Left colon (tissue), 2 donors: ENCODE measurements at regions not wholly inside any gene's neighbourhood (a gene's known extent, or its start where the extent isn't known, plus 50 kb on each side); places are given as distances from the start of the nearest gene placed in this dataset.
A peak's percentile ranks its signal among the peaks of the same experiment; 100 is the strongest.

Source experiments
- ATAC-seq: fragments of 200-7000 bp; cut with Tn5 transposase; one replicate; pipeline ENCODE4 v1.9.1; 2020; ENCODE audit warnings: mild to moderate bottlenecking, moderate library complexity
- DNase-seq, 2 donors: peaks; one replicate each; pipeline ENCODE4 v3.0.0-alpha.2; 2020
- intact Hi-C, 2 donors: fragments of 100-400 bp; cut with DNase I in 1 of 2; cut with micrococcal nuclease in 1 of 2; formaldehyde crosslinking; loops; one replicate each; pipeline versions ENCODE4 v1.11.2 to v1.14.0; 2022; cut with DNase I, micrococcal nuclease
- donor health status: DM: no; HTN: no; CAD: no.
- donor health status: DM: yes; HTN: yes; CAD: no.

DNA sequence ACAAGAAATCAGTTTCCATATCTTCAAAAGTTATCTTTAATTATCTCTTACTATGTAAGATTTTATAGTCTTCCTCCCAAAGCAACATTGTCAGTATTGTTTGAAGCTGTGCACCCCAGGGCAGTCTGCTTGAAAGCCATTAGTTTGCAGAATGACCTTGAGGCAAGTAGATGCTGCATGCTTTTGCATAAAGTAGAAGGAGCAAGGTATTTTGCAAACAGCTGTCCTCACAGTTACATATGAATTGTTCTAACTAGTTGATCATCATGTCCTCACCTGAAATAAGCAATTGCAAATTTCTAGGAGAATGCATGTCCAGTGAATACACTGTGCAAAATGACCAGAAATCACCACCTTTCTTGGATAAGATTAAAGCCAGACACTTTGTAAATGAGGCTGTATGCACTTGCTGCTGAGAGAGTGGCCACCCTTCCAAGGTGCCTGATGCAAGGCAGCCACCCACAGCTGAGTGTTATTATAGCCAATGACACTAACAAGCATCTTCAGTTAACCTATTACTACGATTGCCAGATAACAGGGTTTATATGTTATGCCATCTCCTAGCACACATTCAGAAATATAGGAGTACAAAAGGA is 730.0 kb upstream of the TMEM132C start:
- intact Hi-C loops, result no loop called here
- DNase-seq (no peak), ATAC-seq (no peak)

DNA sequence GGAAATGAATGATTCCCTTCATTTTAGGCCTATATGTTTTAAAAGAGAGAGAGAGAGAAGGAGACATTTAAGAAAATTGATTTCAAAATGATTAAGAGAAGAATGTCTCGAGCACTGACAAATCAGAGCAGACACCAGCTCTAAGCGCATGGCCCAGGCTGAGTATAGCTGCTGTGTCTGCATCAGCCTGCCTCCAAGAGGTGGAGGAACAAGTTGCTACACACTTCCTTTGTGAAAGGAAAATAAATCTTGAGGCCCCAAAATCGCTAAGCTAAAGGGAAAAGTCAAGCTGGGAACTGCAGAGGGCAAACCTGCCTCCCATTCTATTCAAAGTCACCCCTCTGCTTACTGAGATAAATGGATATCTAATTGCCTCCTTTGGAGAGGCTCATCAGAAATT is 728.7 kb upstream of the TMEM132C start:
- ATAC-seq, result no peak
- no peak for DNase-seq
- intact Hi-C loops, result no loop called here

DNA sequence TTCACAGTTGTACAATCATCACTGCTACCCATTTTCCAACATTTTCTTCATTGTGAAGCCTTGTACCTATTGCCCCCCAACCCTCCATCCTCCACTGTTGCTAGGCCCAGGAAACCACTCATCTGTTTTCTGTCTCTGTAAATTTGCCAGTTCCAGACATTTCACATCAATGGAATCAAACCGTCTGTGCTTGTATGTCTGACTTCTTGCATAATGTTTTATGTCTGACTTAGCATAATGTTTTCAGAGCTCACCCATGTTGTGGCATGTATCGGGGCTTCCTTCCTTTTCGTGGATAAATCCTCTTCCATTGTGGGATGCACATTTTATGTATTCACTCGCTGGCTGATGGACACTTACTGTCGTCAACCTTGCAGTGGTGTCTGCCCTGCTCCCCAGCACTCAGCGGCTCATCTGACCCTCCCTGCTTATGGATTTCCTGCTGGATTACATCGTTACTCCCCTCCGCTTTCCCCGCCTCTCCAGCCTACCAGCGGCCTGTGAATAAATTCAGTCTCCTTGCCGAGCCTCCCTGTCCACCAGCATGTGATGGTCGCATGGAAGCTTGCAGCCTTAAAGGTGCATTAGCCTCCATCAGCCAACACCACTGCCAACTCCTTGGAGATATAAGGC is 727.6 kb upstream of the TMEM132C start:
- no peak for DNase-seq
- intact Hi-C loops, result no loop called here
- ATAC-seq, result no peak

DNA sequence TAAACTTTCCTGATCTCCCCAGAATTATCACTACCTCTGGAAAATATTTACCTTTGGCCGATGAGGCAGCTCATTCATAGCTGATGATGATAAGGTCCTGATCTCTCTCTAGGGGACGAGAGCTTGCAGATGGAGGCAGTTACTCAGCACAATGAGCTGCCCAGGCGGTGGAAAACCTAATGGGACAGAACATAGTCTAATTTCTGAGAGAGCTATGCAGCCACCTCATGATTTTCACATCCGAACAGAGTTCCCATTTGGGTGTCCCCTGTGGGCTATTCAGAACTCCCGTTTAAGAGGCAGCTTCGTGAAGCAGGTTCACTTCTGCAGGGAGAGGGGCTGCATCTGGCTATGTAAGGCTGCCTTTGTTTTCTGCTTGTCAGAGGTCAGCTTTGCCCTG is 724.6 kb upstream of the TMEM132C start:
- intact Hi-C loops, result no loop called here
- DNase-seq (no peak), ATAC-seq (no peak)

DNA sequence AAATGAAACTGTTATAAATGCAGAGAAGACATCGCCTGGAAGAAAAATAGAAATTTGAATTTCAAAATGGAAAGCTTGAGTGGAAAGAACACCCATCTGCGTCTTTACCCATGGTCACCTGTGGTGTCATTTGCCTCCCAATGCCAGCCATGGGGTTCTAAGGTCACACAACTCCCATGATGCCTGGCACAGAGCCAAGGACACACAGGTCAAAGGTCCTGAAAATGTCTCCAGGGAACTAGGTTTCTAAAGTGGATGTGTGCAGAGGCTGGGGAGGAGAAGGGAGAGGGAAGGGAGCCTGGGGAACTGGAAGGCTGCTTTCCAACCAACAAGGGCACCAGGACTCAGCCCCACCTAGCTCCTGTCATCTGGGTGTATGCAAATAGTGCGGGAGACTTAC is 724.0 kb upstream of the TMEM132C start:
- ATAC-seq (no peak), DNase-seq (no peak)
- intact Hi-C loops, result no loop called here

DNA sequence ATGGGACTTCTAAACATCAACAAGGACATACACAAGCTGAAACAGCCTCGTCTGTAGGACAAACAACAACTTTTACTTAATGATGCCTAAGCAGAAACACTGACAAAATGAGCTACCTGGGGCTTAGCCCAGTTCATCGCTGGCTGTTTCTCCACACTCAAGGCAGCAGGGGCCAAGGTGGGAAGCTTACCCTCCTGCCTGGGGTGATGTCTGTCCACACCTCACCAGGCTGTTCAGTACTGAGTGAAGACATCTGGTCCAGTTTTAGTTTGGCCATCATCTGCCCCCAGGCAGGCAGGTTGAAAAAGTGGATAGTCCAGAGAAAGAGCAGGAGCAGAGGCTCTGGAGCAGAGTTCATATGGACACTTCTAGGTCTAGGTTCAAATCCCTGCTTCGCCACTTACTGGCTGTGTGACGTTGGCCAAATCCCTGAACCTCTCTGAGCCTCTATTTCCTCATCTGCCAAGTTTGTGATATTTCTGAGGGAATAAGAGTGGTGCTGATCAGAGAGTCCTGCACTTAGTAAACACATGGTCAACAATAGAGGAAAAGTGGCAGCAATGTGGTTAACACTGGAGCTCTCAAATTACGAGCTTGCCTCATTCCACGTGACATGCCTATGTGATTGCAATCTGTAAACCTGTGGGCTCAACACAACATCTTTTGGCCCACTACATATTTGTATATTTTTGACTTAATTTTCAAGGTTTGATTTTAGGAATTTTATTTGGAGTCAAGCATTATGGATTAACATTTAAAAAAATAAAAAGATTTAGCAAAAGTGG is 720.1 kb upstream of the TMEM132C start:
- no peak for DNase-seq
- intact Hi-C loops, result no loop called here
- no peak for ATAC-seq

DNA sequence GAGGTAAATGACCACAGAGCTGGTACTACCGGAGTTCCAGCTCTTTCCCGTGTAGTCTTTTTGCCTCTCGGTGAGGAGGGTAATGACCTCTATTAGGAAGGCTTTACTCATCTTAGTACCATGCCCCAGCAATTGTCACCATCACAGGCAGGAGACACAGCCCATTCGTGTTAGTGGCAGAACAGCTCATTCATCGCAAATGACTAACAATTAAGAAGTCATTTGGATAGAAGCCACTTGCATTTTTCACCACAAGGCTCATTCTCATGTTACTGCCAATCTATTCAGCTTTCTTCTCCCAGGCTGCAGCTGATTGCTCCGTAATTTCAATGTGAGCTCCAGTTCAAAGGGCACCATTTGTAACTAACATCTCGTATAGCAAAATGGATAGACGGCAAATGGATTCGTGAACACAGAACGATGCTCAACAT is 718.8 kb upstream of the TMEM132C start:
- intact Hi-C loops, result no loop called here
- DNase-seq (no peak), ATAC-seq (no peak)

DNA sequence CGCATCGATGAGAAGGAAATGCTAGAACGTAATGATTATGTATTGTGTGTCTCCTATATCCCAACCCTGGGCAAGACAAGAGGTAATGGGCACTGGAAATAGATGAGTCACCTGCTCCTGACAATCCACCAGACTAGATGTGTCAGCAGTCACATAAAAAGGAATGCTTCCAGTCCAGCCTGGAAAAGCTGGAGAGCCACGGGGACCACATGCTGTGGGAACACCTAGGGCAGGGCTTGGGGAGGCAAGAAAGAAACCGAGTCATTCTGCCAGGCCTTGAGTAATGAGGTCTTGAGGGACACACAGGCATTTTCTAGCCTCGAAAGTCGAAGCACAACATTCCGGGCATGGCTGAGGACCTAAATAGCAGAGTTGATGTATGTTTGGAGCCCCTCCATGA is 716.7 kb upstream of the TMEM132C start:
- intact Hi-C loops, result no loop called here
- no peak for DNase-seq
- ATAC-seq, result no peak

DNA sequence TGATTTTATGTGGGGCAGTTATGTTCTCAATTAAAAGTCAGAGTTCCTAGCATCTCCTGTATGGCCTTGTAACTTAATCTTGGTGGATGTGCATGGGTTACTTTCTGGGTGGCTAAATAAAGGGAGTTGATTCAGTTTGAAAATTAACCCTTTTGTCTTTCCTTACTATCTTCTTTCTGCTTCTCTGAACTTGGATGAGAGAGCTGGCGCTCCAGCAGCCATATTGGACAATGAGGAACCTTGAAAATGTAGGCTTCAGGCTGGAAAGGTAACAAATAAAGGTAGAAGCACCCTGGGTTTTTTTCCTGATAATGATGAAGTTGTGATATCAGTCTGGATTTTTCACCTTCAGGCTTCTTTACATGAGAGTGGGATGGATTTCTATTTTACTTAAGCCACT is 714.1 kb upstream of the TMEM132C start:
- intact Hi-C loops, result no loop called here
- no peak for ATAC-seq

DNA sequence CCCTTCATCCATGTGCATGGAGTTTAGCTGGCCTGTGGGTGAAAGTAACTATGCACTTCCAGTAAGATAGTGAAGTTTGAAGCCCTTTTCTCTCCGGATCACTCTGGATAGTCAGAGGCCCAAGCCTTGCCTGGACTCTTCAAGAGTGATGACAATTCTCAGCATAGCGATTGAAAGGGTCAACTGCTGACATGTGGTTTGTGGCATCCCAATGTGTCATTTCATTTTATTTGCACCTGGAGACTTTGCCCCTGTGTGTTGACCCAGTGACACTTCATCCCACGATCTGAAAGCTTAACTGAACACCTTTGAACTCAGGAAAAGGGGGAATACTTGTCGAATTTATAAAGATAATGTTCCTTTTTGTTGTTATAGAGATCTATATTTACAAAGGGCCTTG is 711.9 kb upstream of the TMEM132C start:
- intact Hi-C loops, result no loop called here
- ATAC-seq, result no peak
- no peak for DNase-seq

More for the DNA sequence above, 714.1 kb upstream of the TMEM132C start:
- DNase-seq, result no peak

DNA sequence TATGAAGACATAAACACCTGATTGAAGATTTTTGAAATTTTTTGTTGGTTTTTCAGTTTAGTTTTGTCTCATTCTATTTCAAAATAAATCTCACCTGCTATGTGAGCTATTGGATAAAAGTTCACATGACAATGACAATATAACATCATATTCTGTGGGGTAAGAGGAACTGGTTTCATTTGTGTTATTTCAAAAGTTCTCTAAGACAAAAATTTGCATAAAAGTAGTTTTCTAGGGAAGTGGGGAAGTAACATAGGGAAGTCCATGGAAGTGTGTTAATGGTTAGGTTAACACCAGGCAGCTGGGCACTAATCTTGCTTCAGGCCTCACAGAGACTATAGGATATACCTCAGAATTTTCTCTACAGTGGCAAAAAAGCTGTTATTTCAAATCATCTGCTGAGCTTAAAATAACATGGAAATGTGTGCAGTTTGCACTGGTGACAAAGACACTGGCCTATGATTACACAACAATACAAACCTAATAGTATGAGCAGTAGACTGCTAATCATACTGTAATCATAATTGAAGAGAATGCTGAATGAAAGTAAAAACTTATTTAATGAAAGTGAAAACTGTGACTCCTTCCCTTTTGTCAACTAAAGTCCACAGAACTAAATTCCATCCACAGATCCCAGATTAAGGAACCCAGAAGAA is 710.6 kb upstream of the TMEM132C start:
- ATAC-seq (no peak), DNase-seq (no peak)
- intact Hi-C loops, result no loop called here

DNA sequence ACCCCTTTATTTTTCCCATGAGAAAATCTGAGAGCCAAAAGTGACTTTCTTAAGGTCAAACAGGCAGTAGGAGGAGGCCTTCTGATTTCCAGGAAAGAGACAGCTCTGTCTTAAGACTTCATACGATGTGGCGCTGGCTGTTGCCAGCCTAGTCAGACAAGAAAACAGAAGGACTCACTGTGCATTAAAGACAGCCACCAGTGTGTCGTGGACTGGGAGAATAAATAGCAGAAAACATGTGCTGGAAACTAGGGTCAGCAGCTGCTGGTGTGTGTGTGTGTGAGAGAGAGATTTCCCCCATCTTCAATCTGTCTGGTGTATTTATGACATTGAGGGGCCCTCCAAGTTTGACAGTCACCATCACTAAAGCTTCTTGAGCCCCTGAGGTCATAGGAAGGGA is 708.6 kb upstream of the TMEM132C start:
- no peak for DNase-seq
- intact Hi-C loops, result no loop called here
- ATAC-seq, result no peak

DNA sequence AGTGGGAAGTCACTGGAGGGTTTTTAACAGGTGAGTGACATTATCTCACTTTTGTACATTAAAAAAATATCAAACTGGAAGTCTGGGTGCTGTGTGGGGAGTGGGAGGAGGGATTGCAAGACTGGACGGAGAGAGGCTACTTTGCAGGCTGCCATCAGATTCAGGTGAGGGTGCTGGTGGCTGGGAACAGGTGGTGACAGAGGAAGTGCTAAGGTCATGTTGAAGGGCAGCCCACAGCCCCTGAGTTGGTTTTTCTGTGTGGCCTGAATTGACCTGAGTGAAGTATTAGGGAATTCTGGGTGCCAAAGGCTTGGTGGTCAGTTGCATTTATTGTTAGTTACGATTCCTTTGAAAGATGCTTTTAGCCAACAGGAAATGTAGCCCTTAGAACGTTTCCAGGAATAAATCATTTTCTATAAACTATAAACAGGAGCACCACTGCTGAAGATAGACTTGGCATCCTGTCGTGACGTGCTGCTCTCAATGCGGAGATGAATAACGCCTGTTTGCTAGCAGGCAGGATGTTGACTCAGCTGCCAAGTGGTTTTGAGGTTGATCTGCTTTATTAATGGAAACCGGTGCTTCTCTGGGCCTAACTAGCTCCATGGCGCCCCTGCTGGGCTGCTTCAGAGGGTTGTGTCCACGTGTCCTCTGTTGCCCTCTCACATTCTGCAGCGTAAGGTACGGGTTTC is 707.5 kb upstream of the TMEM132C start:
- intact Hi-C loops, result no loop called here
- peak in 1 of 2 donors; percentile 11 for DNase-seq
- no peak for ATAC-seq

DNA sequence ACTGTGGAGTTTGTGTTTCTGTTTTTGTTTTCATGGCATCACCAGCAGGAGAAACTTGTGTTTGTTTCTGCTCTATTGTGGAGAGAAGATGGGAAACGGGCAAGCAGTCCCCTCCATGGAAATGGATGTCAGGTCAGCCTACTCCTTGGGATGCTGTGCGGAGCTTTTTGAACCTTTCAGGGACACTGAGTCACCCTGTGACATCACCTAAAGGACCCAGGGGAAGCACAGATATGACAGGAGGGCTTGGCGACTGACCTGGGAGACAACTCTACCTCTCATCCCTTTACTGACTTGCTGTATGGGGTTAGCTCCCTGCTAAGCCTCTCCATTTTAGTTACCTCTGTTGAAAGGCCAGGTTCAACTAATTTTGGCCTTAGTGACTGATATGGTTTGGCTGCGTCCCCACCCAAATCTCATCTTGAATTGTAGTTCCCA is 706.9 kb upstream of the TMEM132C start:
- ATAC-seq (no peak), DNase-seq (no peak)
- intact Hi-C loops, result no loop called here

DNA sequence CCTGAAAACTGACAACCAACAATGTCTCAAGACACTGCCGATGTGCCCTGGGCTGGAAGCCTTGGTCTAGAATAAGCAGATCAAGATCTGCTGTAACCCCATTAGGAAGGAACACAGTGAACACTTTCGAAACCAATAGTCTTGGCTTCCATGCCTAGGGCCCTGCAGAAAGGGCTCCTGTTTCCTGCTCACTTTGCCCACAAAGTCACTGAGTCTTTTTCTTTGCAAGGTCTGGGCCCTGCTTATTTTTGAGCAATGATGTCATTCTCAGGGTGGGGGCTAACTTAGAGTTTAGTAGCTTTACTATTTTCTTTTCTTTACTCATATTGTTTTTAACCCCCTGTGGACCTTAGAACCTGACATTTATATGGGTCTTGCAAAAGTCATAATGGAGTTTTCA is 704.2 kb upstream of the TMEM132C start:
- ATAC-seq, result no peak
- DNase-seq, result no peak
- intact Hi-C loops, result no loop called here

DNA sequence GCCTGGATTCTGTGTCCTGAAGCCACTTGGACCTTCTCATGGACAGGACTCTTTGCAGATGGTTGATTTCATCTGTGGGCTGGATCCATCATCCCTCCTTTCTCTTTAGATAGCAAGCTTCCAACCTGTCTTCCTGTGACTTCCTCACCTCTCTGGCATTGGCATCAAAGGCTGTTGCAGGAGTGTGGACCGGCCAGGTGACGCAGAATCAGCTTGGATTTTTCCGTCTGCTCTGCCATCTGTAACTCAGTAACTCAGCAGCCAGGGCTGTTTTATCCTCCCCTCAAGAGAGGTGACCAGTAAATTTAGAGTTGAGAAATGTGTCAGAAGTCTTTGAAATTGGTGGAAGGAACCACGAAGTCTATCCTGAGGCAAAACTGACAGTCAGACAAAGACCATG is 701.7 kb upstream of the TMEM132C start:
- intact Hi-C loops, result no loop called here
- ATAC-seq (no peak), DNase-seq (no peak)

DNA sequence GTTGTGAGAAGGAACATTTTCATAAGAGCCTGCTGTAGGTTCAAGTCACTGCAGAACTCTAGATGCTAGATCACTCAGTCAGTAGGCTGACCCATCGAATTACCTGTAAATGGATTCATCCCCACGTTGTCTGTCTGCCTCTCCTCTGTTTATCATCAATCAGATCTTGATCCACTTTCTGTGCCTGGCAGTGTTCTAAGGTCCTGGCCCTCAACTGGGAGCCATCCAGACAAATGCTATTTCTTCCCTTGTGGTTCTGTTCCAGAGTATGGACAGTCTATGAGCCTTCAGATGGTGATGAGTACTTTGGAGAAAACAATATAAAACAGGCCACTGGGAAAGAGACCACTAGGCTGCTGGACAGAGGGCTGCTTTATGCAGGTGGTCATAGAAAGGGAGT is 699.4 kb upstream of the TMEM132C start:
- ATAC-seq, result no peak
- intact Hi-C loops, result no loop called here
- DNase-seq, result no peak

DNA sequence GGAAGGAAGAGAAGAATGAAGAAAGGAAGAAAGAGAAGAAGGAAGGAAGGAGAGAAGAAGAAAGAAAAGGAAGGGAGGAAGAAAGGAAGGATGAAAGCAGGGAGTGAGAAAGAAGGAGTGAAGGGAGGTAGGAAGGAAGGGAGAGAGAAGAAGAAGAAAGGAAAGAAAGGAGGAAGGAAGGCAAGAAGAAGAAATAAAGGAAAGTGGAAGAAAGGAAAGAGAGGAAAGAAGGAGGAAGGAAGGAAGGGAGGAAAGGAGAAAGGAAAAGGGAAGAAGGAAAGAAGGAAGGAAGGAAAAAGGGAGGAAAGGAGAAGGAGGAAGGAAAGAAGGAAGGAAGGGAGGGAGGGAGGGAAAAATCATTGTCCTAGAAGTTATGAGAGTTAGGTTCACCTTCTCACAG is 696.6 kb upstream of the TMEM132C start:
- DNase-seq, result no peak
- ATAC-seq, result no peak
- intact Hi-C loops, result no loop called here

DNA sequence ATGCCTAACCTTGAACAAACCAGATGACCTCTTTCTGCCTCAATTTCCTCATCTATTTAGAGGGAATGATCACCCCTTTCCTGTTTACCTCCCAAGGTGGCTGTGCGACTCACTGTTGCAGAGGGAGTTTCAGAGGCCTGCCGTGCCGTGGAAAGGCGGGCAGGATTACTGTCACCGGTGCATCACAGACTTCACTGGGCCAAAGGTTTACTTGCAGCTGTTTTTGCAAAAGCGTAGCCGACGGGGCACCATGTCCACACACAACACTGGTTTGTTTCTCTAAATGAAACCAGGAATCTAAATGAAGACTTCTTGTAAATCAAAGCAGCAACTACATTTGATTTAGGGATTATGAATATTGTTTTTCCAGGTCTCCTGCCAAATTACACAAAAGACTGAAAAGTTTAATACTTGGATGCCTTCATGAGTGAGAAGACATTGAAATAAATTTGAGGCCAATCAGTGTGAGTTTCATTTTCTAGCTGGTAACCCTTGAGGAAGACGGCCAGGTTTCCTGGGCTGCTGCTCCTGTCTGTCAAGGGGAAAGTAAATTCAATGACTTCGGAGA is 696.1 kb upstream of the TMEM132C start:
- DNase-seq, result no peak
- intact Hi-C loops, result no loop called here
- no peak for ATAC-seq
